Ovary (tissue), 7 donors: ENCODE measurements at regions not wholly inside any gene's neighbourhood (a gene's known extent, or its start where the extent isn't known, plus 50 kb on each side); places are given as distances from the start of the nearest gene placed in this dataset.

ENCODE experiments used
- DNase-seq, 5 donors: peaks; one replicate each; pipeline ENCODE4 v3.0.0-alpha.2; 2019 to 2020
- H3K27ac ChIP-seq, 2 donors: fragments of 200-600 bp; one replicate each; pipeline versions ENCODE4 v1.5.1 to v1.8.0; 2019 to 2022
- H3K27me3 ChIP-seq: fragments of 200-600 bp; one replicate; pipeline ENCODE4 v1.8.0; 2022
- H3K36me3 ChIP-seq: fragments of 200-600 bp; sonication (generic); one replicate; pipeline ENCODE4 v1.5.1; 2019
- H3K4me1 ChIP-seq: one replicate; pipeline ENCODE4 v1.8.1; 2013; ENCODE audit warnings: mild to moderate bottlenecking, moderate library complexity; ENCODE audit not compliant: insufficient read depth
- H3K4me3 ChIP-seq: fragments of 200-600 bp; sonication (generic); one replicate; pipeline ENCODE4 v1.5.1; 2017
- H3K9me3 ChIP-seq, 2 donors: fragments of 200-600 bp in 1 of 2; sonication (generic) in 1 of 2; one replicate each; pipeline versions ENCODE4 v1.5.1 to v1.8.1; 2013 to 2019; ENCODE audit warnings: mild to moderate bottlenecking in 1 of 2, moderate library complexity in 1 of 2
- CTCF ChIP-seq, 3 donors: fragments of 450-650 bp in 2 of 3; fragments of 200-600 bp in 1 of 3; IDR thresholded peaks; one replicate each; pipeline versions ENCODE4 v1.5.1 to v1.8.0; 2016 to 2022; ENCODE audit warnings: antibody characterized with exemption in 3 of 3, mild to moderate bottlenecking in 1 of 3
- EP300 ChIP-seq: sonication (generic); formaldehyde crosslinking; IDR thresholded peaks from one replicate; pipeline ENCODE4 v1.6.1; 2017; ENCODE audit warnings: antibody characterized with exemption
- POLR2A ChIP-seq: fragments of 450-650 bp; IDR thresholded peaks from one replicate; pipeline ENCODE4 v1.6.1; 2017; ENCODE audit warnings: antibody characterized with exemption, mild to moderate bottlenecking, moderate library complexity
- WGBS, 3 donors: extraction: QIAGEN DNeasy Blood & Tissue Kit in 1 of 3; methylation state at CpG; one replicate each; pipeline versions ENCODE4 v1.1.5 to v1.1.7; 2013 to 2017; 5-methylcytosine and 5-hydroxymethylcytosine counted together
- intact Hi-C, 4 donors: fragments of 100-400 bp; cut with DNase I; formaldehyde crosslinking; loops; one replicate each; pipeline versions ENCODE4 v1.11.0 to v1.15.1; 2022 to 2023
- donor health status: DM: no; HTN: no; CAD: no; lungs with moderate emphysema.
- donor health status: DM: no; HTN: no; CAD: no.
- donor health status: Bipolar disorder and iron deficiency.
- donor health status: DM: no; HTN: no; CAD: no.
- donor health status: DM: yes; HTN: yes; CAD: no.

DNA sequence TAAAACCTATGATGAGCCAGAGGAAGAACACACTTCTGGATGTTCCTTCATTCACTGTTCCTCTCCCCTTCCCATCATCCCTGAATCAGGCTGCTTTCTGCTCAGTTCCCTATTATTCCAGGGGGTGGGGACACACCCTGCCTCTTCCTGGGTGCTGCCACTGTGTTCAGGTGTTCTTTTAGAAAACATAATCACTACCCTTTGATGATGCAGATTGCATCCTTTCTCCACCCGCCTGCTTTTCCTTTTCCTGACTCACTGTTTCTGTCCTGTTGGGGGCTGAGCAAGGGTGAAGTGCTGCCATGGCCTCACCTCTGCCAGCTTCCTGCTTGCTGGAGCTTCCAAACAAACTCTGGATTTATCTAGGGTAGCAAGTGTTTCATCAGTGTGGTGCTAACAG, 331.9 kb upstream of the GRIA1 start:
- TF ChIP-seq CTCF (IDR thresholded peaks at IDR 0.05) (no peak), EP300 (no peak), POLR2A (no peak)

DNA sequence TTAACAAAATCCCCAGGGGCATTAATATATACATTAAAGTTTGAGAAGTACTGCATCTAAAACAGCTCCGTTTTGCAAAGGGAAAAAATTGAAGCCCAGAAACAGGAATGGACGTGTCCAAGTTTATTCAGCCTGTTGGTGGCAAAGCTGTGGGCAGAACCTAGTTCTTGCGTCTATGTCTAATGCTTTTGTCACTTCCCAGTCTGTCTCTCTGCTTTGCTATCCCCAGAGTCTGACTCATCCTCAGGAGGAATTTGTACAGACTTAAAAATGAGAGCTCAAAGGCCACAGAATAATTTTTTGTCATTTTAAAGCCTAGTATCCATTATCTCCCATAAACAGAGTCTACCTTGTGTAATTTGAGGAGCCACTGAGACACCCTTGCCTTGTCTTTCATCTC, 330.9 kb upstream of the GRIA1 start:
- H3K27me3 ChIP-seq, result no peaks in the 10 kb centered on the region
- no peaks in the 10 kb centered on the region for H3K36me3 ChIP-seq
- H3K9me3 ChIP-seq, result no peaks in the 10 kb centered on the region
- no peak for DNase-seq
- intact Hi-C loops, result loop anchor here in 1 of 4 donors (10.0 kb wide), 1 partner anchor 605 kb away; no protein-coding TSS in a partner anchor
- H3K27ac ChIP-seq, result no peak overlapping the region
- no peaks in the 10 kb centered on the region for H3K4me1 ChIP-seq
- TF ChIP-seq EP300 (no peak), CTCF (IDR thresholded peaks at IDR 0.05) (no peak), POLR2A (no peak)
- H3K4me3 ChIP-seq, result no peak overlapping the region
- 40 to 65% (median 46%) methylated on average over 3 of the region's 3 CpGs for WGBS, 3 donors

More for the DNA sequence above, 331.9 kb upstream of the GRIA1 start:
- DNase-seq, result no peak
- Histone ChIP-seq H3K4me3 (no peak overlapping the region), H3K36me3 (no peaks in the 10 kb centered on the region), H3K27ac (no peak overlapping the region), H3K4me1 (no peaks in the 10 kb centered on the region), H3K9me3 (no peaks in the 10 kb centered on the region), H3K27me3 (no peaks in the 10 kb centered on the region)
- intact Hi-C loops, result loop anchor here in 1 of 4 donors (10.0 kb wide), 1 partner anchor 604 kb away; no protein-coding TSS in a partner anchor
- WGBS, 3 donors, result 38 to 60% (median 48%) methylated on average over 1 of the region's 1 CpG

DNA sequence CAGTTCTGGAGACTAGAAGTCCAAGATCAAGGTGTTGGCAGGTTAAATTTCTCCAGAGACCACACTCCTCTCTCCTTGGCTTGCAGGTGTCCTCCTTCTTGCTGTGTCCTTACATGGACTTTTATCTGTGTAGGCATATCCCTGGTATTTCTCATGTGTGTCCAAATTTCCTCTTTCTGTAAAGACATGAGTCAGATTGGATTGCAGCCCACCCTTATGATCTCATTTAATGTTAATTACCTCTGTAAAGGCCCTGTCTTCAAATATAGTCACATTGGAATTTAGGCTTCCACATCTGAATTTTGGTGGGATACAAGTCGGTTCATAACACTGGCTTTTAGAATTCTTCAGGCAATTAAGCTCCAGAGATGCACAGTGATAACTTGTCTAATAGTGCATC, 322.2 kb upstream of the GRIA1 start:
- Histone ChIP-seq H3K4me1 (no peaks in the 10 kb centered on the region), H3K4me3 (no peak overlapping the region), H3K9me3 (no peaks in the 10 kb centered on the region), H3K27ac (no peak overlapping the region), H3K27me3 (no peaks in the 10 kb centered on the region), H3K36me3 (no peaks in the 10 kb centered on the region)
- TF ChIP-seq EP300 (no peak), CTCF (IDR thresholded peaks at IDR 0.05) (no peak), POLR2A (no peak)
- 64 to 86% (median 83%) methylated on average over 1 of the region's 1 CpG for WGBS, 3 donors
- intact Hi-C loops, result no loop called here
- no peak for DNase-seq

DNA sequence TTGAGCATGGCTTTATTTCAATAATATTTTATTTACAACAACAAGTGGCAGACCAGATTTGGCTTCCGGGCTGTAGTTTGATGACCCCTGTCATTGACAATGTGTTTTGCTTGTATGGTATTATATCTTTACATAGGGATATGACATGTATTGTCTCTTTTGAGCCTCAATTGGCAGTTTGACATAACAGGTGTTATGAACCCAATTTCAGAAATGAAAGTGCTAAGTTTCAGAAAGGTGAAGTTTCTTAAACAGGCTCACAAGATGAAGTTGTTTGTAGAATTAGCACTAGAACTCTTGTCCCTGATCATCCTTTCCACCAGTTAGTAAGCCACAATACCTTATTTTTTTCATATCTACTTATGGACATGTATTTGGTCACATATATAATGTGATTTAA, 303.0 kb upstream of the GRIA1 start:
- H3K36me3 ChIP-seq, result no peaks in the 10 kb centered on the region
- H3K9me3 ChIP-seq, result no peaks in the 10 kb centered on the region
- no peaks in the 10 kb centered on the region for H3K4me1 ChIP-seq
- no peak for DNase-seq
- H3K27me3 ChIP-seq, result no peaks in the 10 kb centered on the region
- H3K27ac ChIP-seq, result no peak overlapping the region
- intact Hi-C loops, result no loop called here
- H3K4me3 ChIP-seq, result no peak overlapping the region
- 92 to 98% (median 93%) methylated on average over 1 of the region's 1 CpG for WGBS, 3 donors
- TF ChIP-seq POLR2A (no peak), EP300 (no peak), CTCF (IDR thresholded peaks at IDR 0.05) (no peak)
